GM08714 (cell line): ENCODE measurements at regions not wholly inside any gene's neighbourhood (a gene's known extent, or its start where the extent isn't known, plus 50 kb on each side); places are given as distances from the start of the nearest gene placed in this dataset.

ENCODE experiments used
- H3K4me3 ChIP-seq: fragments of 200-500 bp; sonication (Bioruptor generic); 2 replicates; pipeline ENCODE4 v1.5.1; 2014; ENCODE audit warnings: mild to moderate bottlenecking, low read length, inconsistent platforms
- ZNF274 ChIP-seq: IDR thresholded peaks from 2 replicates; pipeline ENCODE4 v1.6.1; 2012; ENCODE audit warnings: mild to moderate bottlenecking, low read depth, low read length

- no peak for TF ChIP-seq ZNF274
- H3K4me3 ChIP-seq, result no peak overlapping the region
These were observed 1430.0 kb downstream of the BRD1 start for GRCh38 chr22:48397531-48398180.

- H3K4me3 ChIP-seq, result no peak overlapping the region
- no peak for TF ChIP-seq ZNF274
These were observed 1430.7 kb downstream of the BRD1 start for GRCh38 chr22:48396785-48397530.

- TF ChIP-seq ZNF274, result no peak
- H3K4me3 ChIP-seq, result no peak overlapping the region
These were observed 1431.4 kb downstream of the BRD1 start for GRCh38 chr22:48396091-48396784.

GRCh38 chr22:48395201-48395600 is 1432.5 kb downstream of the BRD1 start:
- no peak for TF ChIP-seq ZNF274
- H3K4me3 ChIP-seq, result no peak overlapping the region

- H3K4me3 ChIP-seq, result no peak overlapping the region
- no peak for TF ChIP-seq ZNF274
These were observed 1432.9 kb downstream of the BRD1 start for GRCh38 chr22:48394787-48395186.

GRCh38 chr22:48393885-48394284 is 1433.8 kb downstream of the BRD1 start:
- no peak overlapping the region for H3K4me3 ChIP-seq
- TF ChIP-seq ZNF274, result no peak

DNA sequence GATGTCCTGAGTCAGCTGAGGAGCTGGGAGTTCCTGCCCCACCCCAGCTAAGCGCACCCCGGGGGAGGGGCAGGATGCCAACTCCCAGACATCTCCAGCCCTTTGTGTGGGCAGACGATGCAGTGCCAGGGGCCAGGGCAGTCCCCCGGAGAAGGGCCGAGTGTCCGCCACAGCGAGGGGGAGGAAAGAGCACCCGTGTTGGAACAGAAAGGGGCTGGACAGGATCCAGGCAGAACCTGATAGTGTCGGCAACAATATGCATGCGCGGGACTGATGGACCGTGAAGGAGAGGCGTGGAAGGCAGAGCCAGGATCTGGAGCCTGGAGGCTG is 1434.7 kb downstream of the BRD1 start:
- no peak overlapping the region for H3K4me3 ChIP-seq
- TF ChIP-seq ZNF274, result no peak

DNA sequence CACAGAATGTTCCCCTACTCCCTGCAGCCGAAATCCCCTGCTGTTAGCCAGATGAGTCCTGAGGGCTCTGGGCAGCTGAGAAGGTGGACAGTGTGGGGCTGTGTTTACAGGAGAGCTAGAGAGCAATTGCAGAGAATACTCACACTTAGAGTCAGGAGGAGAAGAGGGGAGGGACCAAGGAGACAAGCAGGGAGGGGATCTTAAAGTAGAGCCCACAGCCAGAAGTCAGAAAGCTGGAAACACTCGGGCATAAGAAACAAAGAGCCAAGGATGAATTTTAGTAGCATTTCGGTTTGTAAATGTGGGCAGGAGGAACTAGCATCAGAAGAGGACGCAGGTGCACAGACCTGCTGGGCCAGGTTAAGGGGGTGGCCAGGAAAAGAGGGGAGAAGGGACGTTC is 1435.9 kb downstream of the BRD1 start:
- no peak for TF ChIP-seq ZNF274

DNA sequence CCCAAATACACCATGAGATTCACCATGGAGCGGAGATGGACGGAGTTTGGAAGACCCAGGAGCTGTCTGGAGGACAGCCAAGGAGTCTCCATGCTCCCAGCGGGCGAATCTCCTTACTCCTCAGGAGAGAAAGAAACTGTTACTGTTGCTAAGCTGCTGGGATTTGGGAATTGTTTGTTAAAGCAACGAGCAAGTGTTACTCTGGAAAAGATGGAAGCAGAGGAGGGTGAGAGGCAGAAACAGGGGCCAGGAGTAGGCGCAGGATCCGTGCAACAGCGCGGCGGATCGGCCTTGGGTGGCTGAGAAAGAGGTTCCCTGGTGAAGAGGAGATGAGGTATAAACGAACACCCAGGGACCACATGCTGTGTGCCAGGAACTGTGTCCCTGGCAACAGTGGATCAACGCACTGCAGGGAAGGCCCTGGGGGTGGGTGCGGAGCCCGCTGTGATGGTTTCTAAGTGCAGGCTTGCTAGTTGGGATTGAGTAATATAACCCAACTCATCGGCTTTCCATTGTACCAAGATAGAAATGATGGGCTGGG is 1436.4 kb downstream of the BRD1 start:
- TF ChIP-seq ZNF274, result no peak
- no peak overlapping the region for H3K4me3 ChIP-seq

More for the DNA sequence above, 1435.9 kb downstream of the BRD1 start:
- no peak overlapping the region for H3K4me3 ChIP-seq

DNA sequence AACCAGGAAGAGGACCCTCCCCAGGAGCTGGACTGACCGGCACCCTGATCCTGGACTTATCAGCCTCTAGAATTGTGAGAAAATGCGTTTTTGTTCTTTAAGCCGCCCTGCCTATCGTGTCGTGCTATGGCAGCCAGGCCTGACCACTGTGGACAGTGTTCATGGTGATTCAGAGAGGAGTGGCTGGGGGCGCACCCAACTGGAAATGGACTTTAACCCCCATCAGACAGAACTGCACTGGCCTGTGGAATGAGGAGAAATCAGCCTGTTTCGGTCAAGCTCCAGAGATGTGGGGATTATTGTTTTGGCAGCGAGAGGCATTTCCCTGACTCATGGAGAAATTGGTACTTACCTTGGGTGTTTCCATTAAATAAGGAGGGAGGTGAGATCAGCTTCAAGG is 1437.8 kb downstream of the BRD1 start:
- no peak overlapping the region for H3K4me3 ChIP-seq
- no peak for TF ChIP-seq ZNF274

- no peak overlapping the region for H3K4me3 ChIP-seq
- no peak for TF ChIP-seq ZNF274
These were observed 1445.5 kb downstream of the BRD1 start for GRCh38 chr22:48382197-48382596.

DNA sequence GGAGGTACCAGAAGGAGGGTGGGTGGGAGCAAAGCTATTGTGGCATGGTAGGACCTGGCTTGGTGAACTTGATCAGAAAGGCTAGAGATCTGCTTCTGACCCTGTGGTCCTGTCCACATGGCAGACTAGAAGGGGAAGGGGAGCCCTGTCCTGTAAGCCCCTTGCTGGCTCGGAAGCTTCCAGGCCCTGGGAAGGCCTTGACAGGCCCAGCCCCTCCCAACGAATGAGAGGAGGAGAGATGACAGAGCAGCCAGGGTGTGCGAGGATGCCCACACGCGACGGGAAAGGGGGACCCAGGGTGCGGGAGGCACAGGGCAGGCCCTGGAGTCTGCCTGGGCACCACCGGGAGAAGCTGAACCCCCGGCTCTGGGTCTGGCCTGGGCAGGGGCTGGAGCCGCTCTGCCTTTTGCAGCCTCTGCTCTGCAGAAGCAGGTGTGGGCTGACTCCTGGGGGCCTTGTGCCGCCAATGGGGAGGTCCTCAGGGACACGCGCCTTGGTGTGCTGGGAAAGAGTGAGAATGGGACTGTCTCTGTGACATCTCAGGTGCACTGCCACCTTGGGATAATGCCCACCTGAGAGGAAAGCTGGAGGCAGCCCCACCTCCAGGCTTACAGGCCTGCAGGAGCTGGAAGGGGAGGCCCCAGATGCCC is 1447.5 kb downstream of the BRD1 start:
- no peak for TF ChIP-seq ZNF274
- H3K4me3 ChIP-seq, result no peak overlapping the region

- no peak for TF ChIP-seq ZNF274
- no peak overlapping the region for H3K4me3 ChIP-seq
These were observed 1448.3 kb downstream of the BRD1 start for GRCh38 chr22:48379371-48379770.

DNA sequence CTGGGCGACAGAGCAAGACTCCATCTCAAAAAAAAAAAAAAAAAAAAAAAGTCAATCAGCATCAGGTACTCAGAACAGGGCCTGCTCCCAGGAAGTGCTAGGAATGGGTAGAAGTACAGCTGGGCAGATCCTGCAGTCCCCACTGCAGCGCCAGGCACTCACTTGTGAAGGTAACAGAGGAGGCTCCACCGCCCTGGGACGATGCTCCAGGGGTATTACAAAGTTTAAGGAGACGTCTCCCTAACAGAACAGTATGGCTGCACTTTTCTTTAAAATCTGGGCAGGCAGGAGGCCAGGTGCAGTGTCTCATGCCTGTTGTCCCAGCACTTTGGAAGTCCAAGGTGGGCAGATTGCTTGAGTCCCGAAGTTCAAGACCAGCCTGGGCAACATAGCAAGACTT is 1449.0 kb downstream of the BRD1 start:
- TF ChIP-seq ZNF274, result no peak
- H3K4me3 ChIP-seq, result no peak overlapping the region
